Activated CD8-positive, alpha-beta T cell treated with anti-CD3 and anti-CD28 coated beads for 36 hours (primary cell): ENCODE measurements at regions not wholly inside any gene's neighbourhood (a gene's known extent, or its start where the extent isn't known, plus 50 kb on each side); places are given as distances from the start of the nearest gene placed in this dataset.

Source experiments
- ATAC-seq: fragments of 200-7000 bp; cut with Tn5 transposase; one replicate; pipeline ENCODE4 v1.10.0; 2021; ENCODE audit warnings: mild to moderate bottlenecking, moderate library complexity
- CTCF ChIA-PET: fragments of 350-600 bp; sonication (Branson Sonifier 250); formaldehyde crosslinking; loops from one replicate; lab custom pipeline; 2021; ENCODE audit warnings: antibody characterized with exemption; lab: Charles Lee
- POLR2A ChIA-PET: fragments of 350-600 bp; sonication (Branson Sonifier 250); formaldehyde crosslinking; loops from one replicate; lab custom pipeline; 2021; ENCODE audit warnings: antibody characterized with exemption; lab: Charles Lee
- DNase-seq: peaks from one replicate; pipeline ENCODE4 v3.0.0-alpha.2; 2020
- H3K27ac Mint-ChIP-seq: one replicate; pipeline ENCODE4 v1.8.0; 2021; ENCODE audit warnings: mild to moderate bottlenecking, mixed read lengths
- H3K27me3 Mint-ChIP-seq: one replicate; pipeline ENCODE4 v1.8.0; 2021; ENCODE audit warnings: mixed read lengths
- H3K36me3 Mint-ChIP-seq: one replicate; pipeline ENCODE4 v1.8.0; 2021; ENCODE audit warnings: low read depth, mixed read lengths
- H3K4me1 Mint-ChIP-seq: one replicate; pipeline ENCODE4 v1.8.0; 2021; ENCODE audit warnings: low read depth, mixed read lengths
- H3K4me3 Mint-ChIP-seq: one replicate; pipeline ENCODE4 v1.8.0; 2021; ENCODE audit warnings: mild to moderate bottlenecking, moderate library complexity, mixed read lengths
- H3K9me3 Mint-ChIP-seq: one replicate; pipeline ENCODE4 v1.8.0; 2021; ENCODE audit warnings: mixed read lengths
- CTCF ChIP-seq: fragments of 200-600 bp; IDR thresholded peaks from one replicate; pipeline ENCODE4 v1.8.0; 2022; ENCODE audit warnings: antibody characterized with exemption, mild to moderate bottlenecking
- intact Hi-C: fragments of 100-400 bp; cut with micrococcal nuclease; formaldehyde crosslinking; loops from one replicate; pipeline ENCODE4 v1.10.0; 2022

GRCh38 chr5:169369130-169369529, 68.2 kb upstream of the SLIT3 start:
- peaks cover 9% of the 10 kb centered on the region for H3K9me3 Mint-ChIP-seq
- H3K4me1 Mint-ChIP-seq = no peaks in the 10 kb centered on the region
- POLR2A ChIA-PET = no interaction called here
- peaks cover 6% of the 10 kb centered on the region for H3K27me3 Mint-ChIP-seq
- ATAC-seq (no peak), DNase-seq (no peak)
- H3K27ac Mint-ChIP-seq = no peak overlapping the region
- CTCF ChIA-PET = no interaction called here
- no peak for TF ChIP-seq CTCF
- no peaks in the 10 kb centered on the region for H3K36me3 Mint-ChIP-seq
- intact Hi-C loops = no loop called here
- H3K4me3 Mint-ChIP-seq = no peak overlapping the region

GRCh38 chr5:169367861-169368260, 66.9 kb upstream of the SLIT3 start:
- Mint-ChIP-seq H3K4me3 (no peak overlapping the region), H3K27me3 (peaks cover 6% of the 10 kb centered on the region), H3K4me1 (no peaks in the 10 kb centered on the region), H3K9me3 (peaks cover 9% of the 10 kb centered on the region), H3K36me3 (no peaks in the 10 kb centered on the region), H3K27ac (no peak overlapping the region)
- intact Hi-C loops = no loop called here
- DNase-seq (no peak), ATAC-seq (no peak)
- ChIA-PET POLR2A (no interaction called here), CTCF (no interaction called here)
- no peak for TF ChIP-seq CTCF

DNA sequence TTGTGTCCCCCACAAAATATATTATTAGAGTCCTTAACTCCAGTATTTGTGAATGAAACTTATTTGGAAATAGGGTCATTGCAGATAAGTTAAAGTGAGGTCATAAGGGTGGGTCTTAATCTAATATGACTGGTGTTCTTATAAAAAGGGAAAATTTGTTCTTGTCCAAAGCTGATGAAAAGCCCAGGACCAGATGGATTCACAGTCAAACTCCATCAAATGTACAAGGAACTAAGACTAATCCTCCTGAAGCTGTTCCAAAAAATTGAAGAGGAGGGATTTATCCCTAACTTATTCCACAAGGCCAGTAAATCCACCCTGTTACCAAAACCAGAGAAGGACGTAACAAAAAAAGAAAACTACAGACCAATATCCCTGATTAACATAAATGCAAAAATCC, 56.4 kb upstream of the SLIT3 start:
- H3K9me3 Mint-ChIP-seq = no peaks in the 10 kb centered on the region
- CTCF ChIA-PET = no interaction called here
- H3K4me1 Mint-ChIP-seq = no peaks in the 10 kb centered on the region
- H3K27me3 Mint-ChIP-seq = peaks cover 9% of the 10 kb centered on the region
- no peak overlapping the region for H3K4me3 Mint-ChIP-seq
- intact Hi-C loops = no loop called here
- ATAC-seq (no peak), DNase-seq (no peak)
- POLR2A ChIA-PET = no interaction called here
- TF ChIP-seq CTCF = no peak
- H3K27ac Mint-ChIP-seq = no peak overlapping the region
- H3K36me3 Mint-ChIP-seq = no peaks in the 10 kb centered on the region

GRCh38 chr5:169356811-169357210, 55.9 kb upstream of the SLIT3 start:
- intact Hi-C loops = no loop called here
- CTCF ChIA-PET = no interaction called here
- POLR2A ChIA-PET = no interaction called here
- ATAC-seq (no peak), DNase-seq (no peak)
- no peaks in the 10 kb centered on the region for H3K4me1 Mint-ChIP-seq
- H3K27ac Mint-ChIP-seq = no peak overlapping the region
- H3K9me3 Mint-ChIP-seq = no peaks in the 10 kb centered on the region
- H3K27me3 Mint-ChIP-seq = peaks cover 9% of the 10 kb centered on the region
- no peaks in the 10 kb centered on the region for H3K36me3 Mint-ChIP-seq
- no peak overlapping the region for H3K4me3 Mint-ChIP-seq
- no peak for TF ChIP-seq CTCF

DNA sequence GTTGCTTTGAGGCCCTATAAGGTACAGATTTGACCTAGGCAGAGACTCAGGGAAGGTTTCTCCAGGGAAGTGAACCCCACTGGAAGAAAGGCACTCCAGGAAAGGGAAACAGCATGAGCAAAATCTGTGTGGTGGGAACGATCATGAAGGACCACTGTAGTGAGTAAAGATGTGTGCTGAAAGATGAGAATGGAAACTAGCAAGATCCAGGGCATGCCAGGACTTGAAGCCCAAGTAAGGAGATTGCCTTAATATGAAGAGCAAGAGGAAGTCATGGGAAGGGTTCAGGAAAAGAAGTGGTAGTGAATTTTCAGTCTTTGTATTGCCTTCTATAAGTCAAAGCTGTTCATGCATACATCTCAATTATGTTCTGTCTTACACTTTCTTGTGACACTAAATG, 55.2 kb upstream of the SLIT3 start:
- CTCF ChIA-PET = no interaction called here
- no peaks in the 10 kb centered on the region for H3K36me3 Mint-ChIP-seq
- peaks cover 9% of the 10 kb centered on the region for H3K27me3 Mint-ChIP-seq

More for the DNA sequence above, 55.2 kb upstream of the SLIT3 start:
- POLR2A ChIA-PET = no interaction called here
- ATAC-seq = no peak
- no peak overlapping the region for H3K4me3 Mint-ChIP-seq
- no peaks in the 10 kb centered on the region for H3K4me1 Mint-ChIP-seq
- TF ChIP-seq CTCF = no peak
- DNase-seq = no peak
- intact Hi-C loops = no loop called here
- H3K9me3 Mint-ChIP-seq = no peaks in the 10 kb centered on the region
- H3K27ac Mint-ChIP-seq = no peak overlapping the region
